SKM-1 (cell line): ENCODE measurements at regions not wholly inside any gene's neighbourhood (a gene's known extent, or its start where the extent isn't known, plus 50 kb on each side); places are given as distances from the start of the nearest gene placed in this dataset.
"Not testable (repeated sequence)": the region's sequence is repeated elsewhere in the genome, so short reads cannot be mapped to it uniquely, and the experiment has no call there.

Experiments
- DNase-seq: peaks from one replicate; lab custom pipeline; 2025; ENCODE audit not compliant: unreplicated experiment; lab: John Stamatoyannopoulos, UW

DNA sequence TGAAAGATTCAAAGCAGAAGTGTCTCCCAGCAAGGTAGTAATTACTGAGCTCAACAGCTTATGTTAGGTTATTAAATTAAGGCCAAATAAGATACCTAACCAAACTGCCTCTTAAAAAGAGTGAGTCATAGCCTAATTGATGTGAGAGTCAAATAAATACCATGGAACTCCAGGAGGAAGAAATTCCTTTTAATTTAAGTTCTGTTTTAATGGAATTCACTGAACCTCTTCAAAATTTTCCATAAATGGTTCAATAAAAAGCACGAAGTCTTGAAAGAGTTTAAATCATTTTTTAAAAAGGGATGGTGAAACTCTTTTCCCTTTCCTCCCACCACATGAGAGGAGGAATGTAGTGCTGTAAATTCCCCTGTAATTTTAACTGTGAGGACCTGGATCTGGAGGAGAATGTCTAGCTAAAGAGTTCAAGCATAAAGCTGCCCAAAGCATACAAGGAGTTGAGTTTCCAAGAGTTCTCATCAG is 180.8 kb upstream of the MMADHC start:
- DNase-seq: no peak

DNA sequence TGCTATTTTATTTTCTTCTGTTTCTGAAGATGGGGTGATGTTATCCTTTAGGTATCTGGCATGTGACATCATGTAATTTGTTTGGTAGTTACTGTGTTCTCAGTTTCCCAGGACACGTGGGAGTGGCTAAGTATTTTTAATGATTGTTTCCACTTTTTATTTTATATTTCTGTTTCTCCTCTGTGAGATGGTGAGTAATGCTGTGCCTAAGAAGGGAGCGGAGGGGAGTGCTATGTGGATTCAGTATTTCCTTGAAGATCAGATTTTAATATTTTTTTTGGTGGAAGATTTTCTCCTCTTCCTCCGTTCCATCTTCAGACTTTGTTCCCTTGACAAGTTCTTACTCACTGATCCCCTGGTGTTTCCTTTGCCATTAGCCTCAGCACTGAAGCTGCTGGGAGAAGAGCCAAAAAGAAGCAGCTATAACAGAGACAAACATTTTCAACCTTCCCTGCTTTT is 180.0 kb upstream of the MMADHC start:
- no peak for DNase-seq

DNA sequence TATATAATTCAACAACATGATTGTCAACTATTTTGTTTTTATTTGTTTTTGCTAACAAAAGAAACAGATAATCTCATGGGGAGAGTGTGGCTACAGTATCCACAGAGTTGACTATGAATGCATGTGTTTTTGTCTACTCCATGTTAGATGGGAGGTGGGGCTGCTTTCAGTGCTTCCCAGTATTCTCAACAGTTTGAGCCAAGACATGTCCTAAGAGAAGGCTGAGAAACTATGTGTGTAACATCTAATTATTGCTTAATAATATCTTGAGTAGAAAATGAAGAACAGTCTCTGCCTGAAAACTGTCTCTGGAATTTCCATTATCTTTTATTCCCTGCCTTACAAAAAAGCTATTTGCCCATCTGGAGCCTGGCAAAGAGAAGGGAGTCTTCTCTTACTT is 178.8 kb upstream of the MMADHC start:
- no peak for DNase-seq

DNA sequence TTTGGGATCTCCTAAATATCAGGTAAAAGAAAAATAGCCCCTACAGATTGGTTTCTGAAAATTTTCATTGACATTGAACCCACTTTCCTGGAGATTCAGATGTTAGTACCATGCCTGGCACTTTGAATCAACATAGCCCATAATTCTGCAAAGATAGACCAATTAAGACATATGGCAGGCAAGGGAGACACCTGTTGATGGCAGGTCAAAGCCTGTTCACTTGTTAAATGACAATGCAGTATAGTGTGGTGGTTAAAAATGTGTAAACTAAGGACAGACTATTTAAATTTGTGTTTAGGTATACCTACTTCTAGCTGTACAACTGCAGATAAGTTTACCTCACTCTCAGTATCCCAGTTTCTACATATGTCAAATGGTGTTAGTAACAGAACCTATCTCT is 178.1 kb upstream of the MMADHC start:
- DNase-seq: no peak

DNA sequence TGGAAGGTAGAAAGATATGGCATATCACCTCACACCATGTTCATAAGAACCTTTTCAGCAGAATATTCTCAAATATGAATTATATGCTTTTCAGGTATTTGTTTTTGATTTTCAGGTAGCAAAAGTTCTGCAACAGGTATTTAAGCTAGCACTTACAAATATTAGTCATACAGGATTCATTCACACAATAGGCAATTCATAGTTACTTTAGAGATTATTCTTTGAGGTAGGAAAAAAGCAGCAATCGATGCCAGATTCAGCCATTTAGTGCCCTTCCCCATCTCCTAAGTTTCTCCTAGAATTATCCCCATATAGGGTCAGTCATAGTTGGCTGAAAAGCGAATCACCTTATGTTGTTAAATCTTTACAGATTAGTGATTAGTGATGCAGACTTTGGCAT is 177.4 kb upstream of the MMADHC start:
- no peak for DNase-seq

DNA sequence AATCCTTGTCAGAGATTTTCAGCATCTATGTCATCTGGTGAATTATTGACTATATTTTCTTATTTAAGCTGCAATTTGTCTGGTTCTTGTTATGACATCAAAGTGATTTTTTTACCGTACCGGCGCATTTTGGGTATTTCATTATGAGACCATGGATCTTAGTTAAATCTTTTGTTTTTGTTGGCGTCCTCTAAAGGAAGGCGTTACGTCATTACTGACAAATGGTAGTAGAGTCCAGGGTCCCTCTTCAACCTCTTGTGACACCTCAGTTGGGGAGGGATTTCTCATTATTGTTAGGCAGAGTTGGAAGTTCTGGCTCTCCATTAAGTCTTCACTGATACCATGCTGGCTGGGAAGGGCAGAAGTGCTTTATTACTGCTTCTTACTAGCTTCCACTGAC is 175.8 kb upstream of the MMADHC start:
- no peak for DNase-seq

DNA sequence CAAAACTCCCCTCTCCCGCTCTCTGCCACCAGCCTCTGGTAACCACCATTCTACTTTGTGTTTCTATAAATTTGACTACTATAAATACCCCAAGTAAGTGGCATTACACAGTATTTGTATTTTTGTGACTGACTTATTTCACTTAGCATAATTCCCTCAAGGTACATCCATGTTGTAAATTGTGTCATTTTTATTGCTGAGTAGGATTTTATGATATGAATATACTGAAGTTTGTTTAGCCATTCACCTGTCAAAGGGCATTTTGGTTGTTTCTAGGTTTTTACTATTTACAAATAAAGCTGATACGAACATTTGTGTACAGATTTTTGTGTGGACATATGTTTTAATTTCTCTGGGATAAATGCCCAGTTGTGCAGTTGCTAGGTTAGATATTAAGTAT is 174.0 kb upstream of the MMADHC start:
- DNase-seq: no peak

DNA sequence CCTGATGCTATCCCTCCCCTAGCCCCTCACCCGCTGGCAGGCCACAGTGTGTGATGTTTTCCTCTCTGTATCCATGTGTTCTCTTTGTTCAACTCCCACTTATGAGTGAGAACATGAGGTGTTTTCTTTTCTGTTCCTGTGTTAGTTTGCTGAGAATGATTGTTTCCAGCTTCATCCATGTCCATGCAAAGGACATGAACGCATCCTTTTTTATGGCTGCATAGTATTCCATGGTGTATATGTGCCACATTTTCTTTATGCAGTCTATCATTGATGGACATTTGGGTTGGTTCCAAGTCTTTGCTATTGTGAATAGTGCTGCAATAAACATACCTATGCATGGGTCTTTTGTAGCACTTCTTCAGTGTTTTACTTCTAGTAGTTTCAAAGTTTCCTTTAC is 171.8 kb upstream of the MMADHC start:
- DNase-seq: not testable (repeated sequence)

DNA sequence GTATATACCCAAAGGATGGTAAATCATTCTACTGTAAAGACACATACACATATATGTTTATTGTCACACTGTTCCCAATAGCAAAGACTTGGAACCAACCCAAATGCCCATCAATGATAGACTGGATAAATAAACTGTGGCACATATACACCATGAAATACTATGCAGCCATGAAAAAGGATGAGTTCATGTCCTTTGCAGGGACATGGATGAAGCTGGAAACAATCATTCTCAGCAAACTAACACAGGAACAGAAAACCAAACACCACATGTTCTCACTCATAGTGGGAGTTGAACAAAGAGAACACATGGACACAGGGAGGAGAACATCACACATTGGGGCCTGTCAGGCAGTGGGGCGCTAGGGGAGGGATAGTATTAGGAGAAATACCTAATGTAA is 167.1 kb upstream of the MMADHC start:
- not testable (repeated sequence) for DNase-seq

DNA sequence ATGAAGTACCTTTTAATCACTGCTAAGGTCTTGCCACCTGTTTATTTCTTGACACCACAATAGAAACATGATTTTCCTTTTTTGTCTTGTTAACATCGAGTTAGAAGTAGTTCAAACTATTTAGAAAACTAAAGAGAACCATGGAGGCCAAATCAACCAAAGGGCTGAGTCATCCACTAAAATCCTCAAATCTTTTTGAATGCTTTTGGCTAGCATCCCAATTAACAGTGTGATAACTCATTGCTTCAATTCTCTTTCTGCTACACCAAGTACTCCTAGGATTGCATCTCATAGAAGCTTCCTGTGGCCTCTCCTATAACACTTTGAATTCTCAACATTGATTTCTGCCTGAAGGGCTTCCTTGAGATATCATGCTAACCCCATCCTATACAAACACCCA is 159.9 kb upstream of the MMADHC start:
- DNase-seq: no peak

DNA sequence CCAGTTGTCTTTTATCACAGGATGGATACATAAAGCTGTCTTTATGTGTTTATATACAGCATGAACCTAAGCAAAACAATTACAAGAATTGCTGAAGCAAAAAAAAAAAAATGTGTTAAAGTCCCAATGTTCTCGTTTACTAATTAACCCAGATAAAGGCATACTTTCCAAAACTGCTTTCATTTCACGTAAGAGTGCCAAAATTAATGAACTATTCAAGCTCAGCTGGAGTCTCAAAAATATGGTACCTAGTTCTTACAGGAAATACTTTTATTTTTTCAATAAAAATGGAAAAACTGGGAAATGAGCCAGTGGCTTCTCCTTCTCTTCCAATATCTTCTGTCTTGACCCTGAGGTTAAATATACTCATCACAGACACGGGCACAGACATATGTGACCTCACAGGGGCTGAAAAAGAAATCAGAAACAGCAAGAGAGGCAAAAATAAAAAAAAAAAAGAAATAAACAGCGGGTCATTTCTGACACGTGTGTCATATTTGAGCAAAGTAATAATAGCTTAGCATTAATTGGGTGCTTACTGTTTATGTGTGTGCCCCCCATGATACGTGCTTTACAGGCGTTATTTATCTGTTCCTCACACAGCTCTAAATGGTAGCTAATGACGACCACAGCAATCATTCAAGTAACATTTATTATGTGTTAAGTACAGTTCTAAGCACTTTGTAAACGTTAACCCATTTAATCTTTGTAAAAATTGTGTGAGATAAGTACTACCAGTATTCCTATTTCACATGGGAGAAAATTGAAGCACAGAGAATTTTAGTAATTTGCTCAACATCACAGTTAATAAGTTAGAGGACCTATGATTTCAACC is 158.0 kb upstream of the MMADHC start:
- no peak for DNase-seq

DNA sequence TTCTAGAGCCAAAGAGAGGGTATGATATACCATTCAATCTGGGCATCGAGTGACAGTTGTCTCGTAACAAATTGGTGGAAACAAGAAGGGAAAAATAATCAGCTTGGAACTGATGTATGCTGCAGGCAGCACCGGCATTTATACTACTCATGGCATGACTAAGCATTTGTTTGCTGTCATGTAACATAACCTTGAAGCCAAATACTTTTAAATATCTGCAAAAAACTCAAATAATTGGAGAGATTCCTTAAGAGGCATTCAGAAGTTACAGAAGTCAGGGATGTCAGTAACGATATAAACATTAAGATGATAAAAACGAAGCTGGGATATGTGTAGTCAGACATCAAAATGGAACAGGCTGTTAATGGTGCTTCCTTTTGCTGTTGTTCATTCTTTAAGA is 157.3 kb upstream of the MMADHC start:
- no peak for DNase-seq

DNA sequence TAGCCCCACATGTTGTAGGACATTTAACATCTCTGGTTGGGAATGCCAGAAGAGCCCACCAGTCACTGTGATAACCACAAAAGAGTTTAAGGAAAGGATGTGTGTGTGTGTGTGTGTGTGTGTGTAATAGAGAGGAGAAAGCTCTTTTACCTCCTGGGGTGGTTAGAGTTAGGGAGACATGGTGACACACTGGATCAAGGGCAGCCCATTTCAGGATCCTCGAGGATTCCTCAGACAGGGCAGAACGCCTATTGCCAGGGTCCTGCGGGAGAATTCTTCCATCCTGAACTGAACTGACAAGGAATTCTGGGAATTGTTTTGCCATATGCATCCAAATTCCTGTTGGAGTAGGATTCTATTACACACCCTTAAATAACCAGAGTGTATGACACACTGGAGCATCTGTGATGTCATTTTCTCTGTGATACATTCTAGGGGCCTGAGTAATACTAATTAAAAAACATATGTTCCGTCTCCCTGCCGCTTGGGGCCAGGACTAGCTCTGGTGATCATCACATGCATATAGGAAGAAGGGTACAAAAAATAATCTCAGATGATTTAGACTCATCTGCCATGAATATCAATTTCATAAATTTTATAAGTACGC is 156.4 kb upstream of the MMADHC start:
- DNase-seq: no peak

DNA sequence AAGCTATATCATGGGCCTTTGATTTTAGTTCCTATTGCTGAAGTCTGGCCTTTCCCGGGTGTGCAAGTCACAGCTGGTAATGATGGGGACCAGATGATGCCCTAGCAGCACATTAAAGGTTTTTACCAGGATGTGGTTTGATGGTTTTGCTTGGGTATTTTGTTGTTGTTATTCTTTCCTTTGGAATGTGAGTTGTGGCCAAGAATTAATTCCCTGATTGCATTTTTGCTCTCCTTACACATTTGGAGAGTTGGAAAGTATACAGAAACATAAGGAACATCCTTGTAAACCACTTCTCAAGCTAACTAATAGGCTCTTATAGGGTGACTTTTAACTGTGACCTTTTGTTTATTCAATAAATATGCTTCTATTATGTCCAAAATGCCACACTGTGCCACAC is 154.1 kb upstream of the MMADHC start:
- no peak for DNase-seq

DNA sequence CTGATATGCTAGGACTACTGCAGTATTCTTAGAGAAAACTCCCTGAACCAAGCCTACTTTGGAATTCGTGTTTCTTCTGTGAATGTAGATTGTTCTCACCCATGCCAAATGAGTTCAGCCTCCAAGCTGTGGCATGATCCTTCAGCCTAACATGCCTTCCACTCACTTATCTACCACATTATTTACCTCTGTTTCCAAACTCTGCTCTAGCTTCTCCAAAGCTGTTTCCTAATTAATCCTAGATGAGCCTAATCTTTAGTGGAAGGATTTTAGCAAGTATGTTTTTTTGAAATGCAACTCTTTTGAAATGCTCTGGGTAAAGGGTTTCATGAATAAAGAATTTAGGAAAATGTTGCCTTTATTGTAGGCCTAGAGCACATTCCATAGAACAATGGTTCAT is 152.9 kb upstream of the MMADHC start:
- DNase-seq: no peak

DNA sequence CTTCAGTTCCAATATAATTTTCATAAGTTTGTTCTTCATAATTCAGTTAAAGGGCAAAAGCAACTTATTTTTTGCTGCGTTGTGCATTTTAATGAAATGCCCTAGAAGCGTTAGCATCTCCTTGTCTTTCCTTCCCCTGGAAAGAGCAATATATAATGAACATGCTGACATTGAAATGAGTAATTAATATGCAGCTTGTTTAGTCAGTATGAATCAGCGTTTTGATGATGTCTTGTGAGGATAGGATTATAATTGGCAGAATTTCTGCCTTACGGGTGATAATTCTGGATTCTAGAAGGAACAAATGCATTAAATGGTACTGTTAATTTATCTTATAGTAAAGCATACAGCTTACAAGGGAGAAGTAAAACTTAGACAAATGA is 152.3 kb upstream of the MMADHC start:
- no peak for DNase-seq

DNA sequence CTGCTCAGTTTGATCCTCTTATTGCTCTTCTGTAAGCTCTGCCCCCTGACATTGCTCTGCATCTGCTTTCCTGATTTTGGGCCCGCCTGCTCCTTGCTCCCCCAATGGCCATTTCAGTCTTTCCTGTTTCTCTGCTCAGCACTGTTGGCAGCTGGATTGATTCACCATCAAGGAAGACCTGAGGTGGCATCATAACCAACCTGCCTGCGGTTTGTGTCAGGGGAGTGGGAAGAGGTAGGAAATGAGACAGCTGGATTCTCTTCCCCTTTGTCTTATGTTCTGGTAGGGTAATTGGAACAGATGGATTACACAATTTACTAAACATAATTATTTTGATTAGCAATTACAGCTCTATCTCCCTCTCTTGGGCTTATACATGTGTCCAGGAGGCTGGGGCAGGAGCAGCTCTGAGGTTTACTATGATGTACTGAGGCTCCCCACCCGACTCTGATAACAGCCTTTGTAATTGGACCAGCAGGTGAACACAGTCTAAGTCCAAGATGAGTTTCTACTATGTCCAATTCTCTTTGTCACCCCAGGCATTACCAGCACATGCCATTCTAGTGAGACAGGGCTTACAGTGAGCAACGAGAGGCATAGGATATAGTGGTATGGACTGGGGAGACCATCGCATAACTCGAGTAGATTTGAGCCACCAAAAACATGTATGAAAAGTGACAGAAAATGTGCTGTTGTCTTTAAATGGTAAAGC is 151.8 kb upstream of the MMADHC start:
- no peak for DNase-seq

DNA sequence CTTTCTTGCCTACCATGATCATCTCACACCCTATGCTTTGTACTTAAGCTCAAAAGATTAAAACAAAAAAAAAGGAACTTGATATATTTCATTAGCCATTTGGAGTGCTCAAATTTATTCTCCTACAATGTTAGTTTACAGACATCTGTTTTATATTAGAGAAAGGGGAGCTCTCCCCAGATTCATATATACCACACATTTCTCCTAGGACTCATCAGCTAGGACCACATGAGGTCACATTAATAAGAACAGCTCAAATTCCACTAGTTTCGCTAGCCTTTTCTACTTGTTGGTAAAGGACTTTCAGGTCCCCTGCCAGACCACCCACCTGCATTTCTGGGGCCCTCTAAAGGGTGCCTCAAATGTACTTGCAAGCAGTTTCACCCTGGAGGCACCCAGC is 151.2 kb upstream of the MMADHC start:
- no peak for DNase-seq

DNA sequence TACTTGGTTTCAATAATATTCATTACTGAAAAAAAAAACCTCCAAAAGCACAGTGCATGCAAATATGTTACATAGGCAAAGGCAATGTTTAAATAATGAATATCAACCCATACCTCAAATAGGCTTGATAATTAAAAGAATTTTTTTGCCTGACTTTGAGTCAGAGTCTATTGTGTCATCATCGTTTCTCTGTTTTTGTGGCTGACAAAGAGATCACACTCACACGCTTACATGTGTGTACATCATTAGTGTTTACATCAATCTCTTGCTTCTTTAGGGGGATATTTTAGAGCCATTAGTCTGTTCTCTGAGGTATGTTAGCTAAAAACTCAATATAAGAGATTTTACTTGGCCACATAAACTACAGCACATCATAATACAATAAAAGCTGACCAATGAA is 150.3 kb upstream of the MMADHC start:
- no peak for DNase-seq

DNA sequence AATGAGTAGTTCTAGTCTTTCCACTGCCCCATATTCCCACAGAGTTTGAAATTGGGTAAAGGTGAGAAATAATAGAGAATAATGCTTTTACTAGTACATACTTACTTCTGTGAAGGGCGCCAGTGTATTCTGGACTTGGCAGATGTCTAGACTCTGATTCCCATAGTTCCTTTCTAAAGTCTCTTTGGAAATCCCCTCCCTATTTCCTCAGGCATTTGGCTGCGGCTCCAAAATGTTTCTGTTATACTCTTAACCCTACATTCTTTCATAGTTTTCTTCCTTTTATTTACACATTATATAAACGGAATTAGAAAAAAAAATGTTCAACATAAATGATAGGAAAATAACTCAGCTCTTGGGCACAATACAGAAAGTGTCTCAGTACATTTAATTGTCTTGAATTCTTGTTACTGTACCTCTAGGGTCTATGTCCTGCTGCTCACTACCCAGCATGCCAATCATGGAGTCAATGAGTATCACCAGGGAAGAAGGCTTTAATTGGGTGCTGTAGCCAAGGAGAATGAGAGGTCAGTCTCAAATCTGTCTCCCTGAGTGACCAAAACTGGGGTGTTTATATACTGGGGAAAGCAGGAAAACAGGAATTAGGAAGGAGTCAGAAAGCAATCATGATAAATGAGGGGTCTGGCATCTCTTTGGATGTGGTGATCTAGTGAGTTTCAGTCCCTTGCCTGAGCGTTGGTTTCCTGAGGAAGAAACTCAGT is 147.8 kb upstream of the MMADHC start:
- DNase-seq: no peak

DNA sequence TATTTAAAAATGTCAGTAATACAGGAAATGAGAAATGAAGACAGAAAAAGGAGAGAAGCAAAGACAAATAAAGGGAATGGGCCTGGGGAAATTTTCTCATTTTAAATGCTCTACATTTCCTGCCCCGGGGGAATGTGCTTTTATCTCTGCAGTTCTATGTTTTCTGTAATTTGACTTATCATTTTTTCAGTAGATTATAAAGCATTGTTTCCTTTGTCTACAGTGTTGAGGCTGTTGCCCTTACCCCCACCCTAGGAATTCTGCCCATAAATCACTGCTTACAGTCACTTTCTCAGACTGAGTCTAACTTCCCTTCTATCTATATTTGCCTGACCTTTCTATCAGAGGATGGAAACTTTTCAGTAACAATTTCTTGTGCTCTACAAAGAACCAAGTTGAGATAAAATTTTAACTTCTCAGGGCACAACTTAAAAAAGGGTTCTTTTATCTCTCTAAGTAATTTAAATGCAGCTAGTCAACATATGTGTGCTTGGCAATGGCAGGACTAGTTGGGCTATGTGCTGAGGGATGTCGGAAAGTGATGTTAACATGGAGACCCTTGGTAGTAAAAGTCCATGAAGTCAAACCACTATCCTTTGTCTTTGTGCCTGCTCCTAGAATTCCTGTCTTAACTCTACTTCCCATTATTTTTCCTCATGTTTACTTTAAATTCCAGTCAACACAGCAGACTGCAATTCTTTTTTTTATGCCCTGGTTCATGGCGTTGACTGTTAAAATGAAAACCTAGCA is 146.5 kb upstream of the MMADHC start:
- DNase-seq: no peak
